Neuronal stem cell (in vitro differentiated cells): ENCODE measurements at regions not wholly inside any gene's neighbourhood (a gene's known extent, or its start where the extent isn't known, plus 50 kb on each side); places are given as distances from the start of the nearest gene placed in this dataset.

ENCODE experiments used
- DNase-seq: peaks from one replicate; pipeline ENCODE4 v3.0.0-alpha.2; 2013; ENCODE audit warnings: low spot score
- H2AFZ ChIP-seq: one replicate; pipeline ENCODE4 v1.6.1; 2013; ENCODE audit warnings: mild to moderate bottlenecking, low read length, inconsistent platforms
- H2AK5ac ChIP-seq: 2 replicates; pipeline ENCODE4 v1.6.1; 2013; ENCODE audit warnings: low read depth, mild to moderate bottlenecking, inconsistent platforms, low read length, moderate library complexity, mixed read lengths
- H2BK120ac ChIP-seq: 2 replicates; pipeline ENCODE4 v1.6.1; 2013; ENCODE audit warnings: low read depth, mild to moderate bottlenecking, inconsistent platforms, low read length, moderate library complexity, mixed read lengths
- H2BK12ac ChIP-seq: one replicate; pipeline ENCODE4 v1.6.1; 2013; ENCODE audit warnings: low read length, inconsistent platforms
- H2BK15ac ChIP-seq: 2 replicates; pipeline ENCODE4 v1.6.1; 2013; ENCODE audit warnings: mild to moderate bottlenecking, low read length, inconsistent platforms, mixed read lengths
- H2BK5ac ChIP-seq: one replicate; pipeline ENCODE4 v1.6.1; 2013; ENCODE audit warnings: inconsistent platforms, mild to moderate bottlenecking, low read length, moderate library complexity
- H3K14ac ChIP-seq: one replicate; pipeline ENCODE4 v1.6.1; 2013; ENCODE audit warnings: low read length, inconsistent platforms
- H3K18ac ChIP-seq: 2 replicates; pipeline ENCODE4 v1.6.1; 2013; ENCODE audit warnings: low read length, inconsistent platforms
- H3K23ac ChIP-seq: 2 replicates; pipeline ENCODE4 v1.6.1; 2013; ENCODE audit warnings: low read depth, mild to moderate bottlenecking, mixed read lengths, low read length, inconsistent platforms; ENCODE audit not compliant: poor library complexity
- H3K27ac ChIP-seq: replicated peaks from 3 replicates; pipeline ENCODE4 v1.5.1; 2013; ENCODE audit warnings: low read length, inconsistent platforms
- H3K27me3 ChIP-seq, 3 experiments: 2 replicates each; pipeline ENCODE4 v1.6.1; 2013; ENCODE audit warnings: low read length in 3 of 3, mild to moderate bottlenecking in 2 of 3, inconsistent platforms in 1 of 3, low read depth in 1 of 3, mixed read lengths in 1 of 3, moderate library complexity in 1 of 3; ENCODE audit not compliant: control insufficient read depth in 3 of 3, insufficient read depth in 3 of 3
- H3K36me3 ChIP-seq, 2 donors: replicated peaks in 1 of 2; 2 replicates each; pipeline ENCODE4 v1.6.1; 2013; ENCODE audit warnings: low read length in 2 of 2; ENCODE audit not compliant: control insufficient read depth in 2 of 2, insufficient read depth in 2 of 2
- H3K4ac ChIP-seq: 2 replicates; pipeline ENCODE4 v1.6.1; 2013; ENCODE audit warnings: inconsistent platforms, mild to moderate bottlenecking, low read length, moderate library complexity
- H3K4me1 ChIP-seq, 2 donors: 1 replicate in 1 of 2; 2 replicates in 1 of 2; pipeline ENCODE4 v1.6.1; 2013; ENCODE audit warnings: low read length in 2 of 2, low read depth in 1 of 2; ENCODE audit not compliant: control insufficient read depth in 2 of 2, insufficient read depth in 1 of 2
- H3K4me2 ChIP-seq: one replicate; pipeline ENCODE4 v1.6.1; 2013; ENCODE audit warnings: mild to moderate bottlenecking, low read length, inconsistent platforms; ENCODE audit not compliant: insufficient read depth, poor library complexity, severe bottlenecking
- H3K4me3 ChIP-seq, 2 donors: 2 replicates each; pipeline ENCODE4 v1.5.1; 2013; ENCODE audit warnings: low read length in 2 of 2, mild to moderate bottlenecking in 2 of 2, inconsistent platforms in 1 of 2, moderate library complexity in 1 of 2
- H3K79me1 ChIP-seq: one replicate; pipeline ENCODE4 v1.6.1; 2013; ENCODE audit warnings: low read depth, mild to moderate bottlenecking, inconsistent platforms, low read length, moderate library complexity
- H3K9ac ChIP-seq: one replicate; pipeline ENCODE4 v1.6.1; 2013; ENCODE audit warnings: mild to moderate bottlenecking, low read depth, low read length, inconsistent platforms; ENCODE audit not compliant: poor library complexity
- H3K9me3 ChIP-seq, 2 donors: replicated peaks in 1 of 2; 2 replicates each; pipeline versions ENCODE3 to v1.6.1; 2013; ENCODE audit warnings: low read length in 2 of 2, mild to moderate bottlenecking in 2 of 2, inconsistent platforms in 1 of 2, low read depth in 1 of 2, mixed read lengths in 1 of 2, moderate library complexity in 1 of 2; ENCODE audit not compliant: control insufficient read depth in 2 of 2, insufficient read depth in 1 of 2
- H4K8ac ChIP-seq: one replicate; pipeline ENCODE4 v1.6.1; 2013; ENCODE audit warnings: low read depth, mild to moderate bottlenecking, inconsistent platforms, low read length, moderate library complexity
- H4K91ac ChIP-seq: one replicate; pipeline ENCODE4 v1.6.1; 2013; ENCODE audit warnings: low read length, low read depth, mild to moderate bottlenecking, inconsistent platforms; ENCODE audit not compliant: poor library complexity
- WGBS, 2 donors: extraction: QIAGEN DNeasy Blood & Tissue Kit; methylation state at CpG; one replicate each; pipeline ENCODE4 v1.1.7; 2013; ENCODE audit warnings: missing lambda C conversion rate in 2 of 2, mixed read lengths in 1 of 2; ENCODE audit not compliant: insufficient read length in 2 of 2, insufficient replicate concordance in 1 of 2; ENCODE audit errors: extremely low coverage in 2 of 2; 5-methylcytosine and 5-hydroxymethylcytosine counted together

DNA sequence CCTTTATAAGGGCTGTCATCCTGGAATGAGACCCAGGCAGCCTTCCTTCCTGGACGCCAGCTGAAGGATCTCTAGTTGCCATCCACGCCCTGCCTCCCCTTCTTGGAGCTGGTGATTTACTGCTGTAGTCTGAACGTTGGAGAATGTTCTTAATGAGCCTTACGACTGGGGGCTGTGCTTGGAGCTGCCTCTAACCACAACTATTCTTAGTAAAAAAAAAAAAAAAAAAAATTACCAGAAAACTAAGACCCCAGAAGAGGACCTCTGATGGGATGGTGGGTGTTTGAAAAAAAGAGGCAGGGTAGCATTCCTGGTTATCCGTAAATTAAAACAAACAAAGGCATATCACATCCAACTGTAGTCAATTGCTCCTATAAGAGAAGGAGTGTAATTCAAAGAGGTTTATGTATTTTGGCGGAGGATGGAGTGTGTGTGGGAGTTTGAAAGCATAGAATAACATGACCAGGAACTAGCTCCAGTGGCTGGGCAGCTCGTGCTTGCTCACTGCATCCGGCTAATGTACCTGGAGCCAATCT is 105.4 kb downstream of the QPCT start:
- Histone ChIP-seq H2BK120ac (no peak overlapping the region), H2BK15ac (no peak overlapping the region), H3K4me2 (no peak overlapping the region), H4K91ac (no peak overlapping the region), H3K4ac (no peak overlapping the region), H3K27ac (no peak overlapping the region), H2BK12ac (no peak overlapping the region), H2AK5ac (no peak overlapping the region), H3K79me1 (no peaks in the 10 kb centered on the region), H3K14ac (no peak overlapping the region), H3K4me1 (no peaks in the 10 kb centered on the region), H3K36me3 (no peaks in the 10 kb centered on the region), H3K9me3 (no peaks in the 10 kb centered on the region), H3K18ac (no peak overlapping the region), H2AFZ (no peak overlapping the region), H2BK5ac (no peak overlapping the region), H3K27me3 (no peaks in the 10 kb centered on the region), H3K4me3 (no peak overlapping the region), H3K23ac (no peak overlapping the region), H3K9ac (no peak overlapping the region), H4K8ac (no peak overlapping the region)
- no peak for DNase-seq
- WGBS, 2 donors: 100% methylated on average over 1 of the region's 8 CpGs; no CpG with 5 or more reads in 1 of the 2 donors

DNA sequence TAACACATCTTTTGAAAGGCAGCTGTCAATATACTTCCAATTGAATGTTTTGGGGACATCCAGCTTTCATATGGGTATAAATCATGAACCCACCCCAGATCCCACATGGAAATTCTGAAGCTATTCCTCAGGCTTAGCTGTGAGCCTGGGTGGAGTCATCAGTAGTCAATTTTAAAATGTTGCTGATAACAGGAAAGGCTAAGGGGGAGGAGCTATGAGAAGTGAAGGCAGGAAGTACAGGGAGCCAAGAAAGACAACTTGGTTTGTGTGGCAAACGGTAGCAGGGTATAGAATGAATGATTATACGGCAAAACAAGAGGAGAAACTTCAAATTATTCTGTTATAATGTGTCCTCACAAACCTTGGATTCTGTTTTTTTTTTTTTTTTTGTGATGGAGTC is 108.6 kb downstream of the QPCT start:
- Histone ChIP-seq H3K4ac (no peak overlapping the region), H3K79me1 (no peaks in the 10 kb centered on the region), H2BK5ac (no peak overlapping the region), H2BK120ac (no peak overlapping the region), H4K8ac (no peak overlapping the region), H2BK15ac (no peak overlapping the region), H3K14ac (no peak overlapping the region), H4K91ac (no peak overlapping the region), H3K4me3 (no peak overlapping the region), H2BK12ac (no peak overlapping the region), H3K27ac (no peak overlapping the region), H3K36me3 (no peaks in the 10 kb centered on the region), H3K9ac (no peak overlapping the region), H2AK5ac (no peak overlapping the region), H3K18ac (no peak overlapping the region), H3K4me2 (no peak overlapping the region), H3K9me3 (no peaks in the 10 kb centered on the region), H3K27me3 (no peaks in the 10 kb centered on the region), H3K23ac (no peak overlapping the region), H2AFZ (no peak overlapping the region), H3K4me1 (no peaks in the 10 kb centered on the region)
- no peak for DNase-seq
- WGBS, 2 donors: no CpG with 5 or more reads among the region's 2 CpGs

DNA sequence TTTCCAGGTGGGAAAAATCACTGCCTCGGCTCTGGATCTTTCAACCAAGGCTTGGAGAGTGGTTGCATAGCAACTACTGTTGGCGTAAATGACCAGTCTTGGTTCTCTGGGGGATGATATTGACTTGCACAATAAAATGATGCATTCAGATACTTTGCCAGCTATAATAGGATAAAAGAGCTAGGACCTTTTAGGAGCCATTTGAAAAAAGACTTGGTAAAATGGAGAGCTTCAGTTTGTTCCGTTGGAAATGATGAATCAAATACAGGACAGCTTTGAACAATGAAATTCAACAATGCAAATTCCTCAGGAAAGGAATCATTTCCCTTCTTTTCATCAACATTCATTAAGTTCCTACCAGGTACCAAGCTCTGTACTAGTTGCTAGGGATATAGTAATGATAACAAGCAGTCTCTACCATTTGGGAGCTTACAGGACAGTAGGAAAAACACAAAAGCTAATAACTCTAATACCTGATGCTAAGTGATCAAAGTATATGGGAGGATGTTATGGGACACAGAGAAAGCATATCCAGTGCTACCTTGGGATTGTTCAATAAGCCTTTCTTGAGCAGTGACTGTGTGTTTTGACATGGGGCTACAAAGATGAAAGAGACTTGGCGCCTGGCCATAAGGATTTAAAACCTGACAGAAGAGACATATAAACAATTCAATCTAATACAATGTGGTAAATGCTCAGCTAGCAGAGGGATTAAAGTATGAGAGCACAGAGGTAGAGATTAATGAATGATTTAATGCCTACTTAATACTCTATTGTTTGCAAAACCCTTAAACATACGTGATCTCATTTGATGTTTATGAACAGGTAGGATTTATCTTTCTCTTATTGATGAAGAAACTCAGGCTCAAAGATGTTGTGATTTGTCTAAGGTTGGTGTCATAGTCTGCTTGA is 110.7 kb downstream of the QPCT start:
- no peak overlapping the region for H3K4me3 ChIP-seq
- no peak overlapping the region for H3K4me2 ChIP-seq
- no peak overlapping the region for H2AFZ ChIP-seq
- H3K9ac ChIP-seq: no peak overlapping the region
- no peaks in the 10 kb centered on the region for H3K36me3 ChIP-seq
- H2BK120ac ChIP-seq: no peak overlapping the region
- no peak overlapping the region for H2AK5ac ChIP-seq
- H3K4ac ChIP-seq: no peak overlapping the region
- no peak overlapping the region for H3K23ac ChIP-seq
- no peak for DNase-seq
- H3K27ac ChIP-seq: no peak overlapping the region
- H2BK15ac ChIP-seq: no peak overlapping the region
- H3K18ac ChIP-seq: no peak overlapping the region
- H2BK12ac ChIP-seq: no peak overlapping the region
- H2BK5ac ChIP-seq: no peak overlapping the region
- WGBS, 2 donors: no CpG with 5 or more reads among the region's 5 CpGs
- no peak overlapping the region for H3K14ac ChIP-seq
- no peaks in the 10 kb centered on the region for H3K79me1 ChIP-seq
- H4K8ac ChIP-seq: no peak overlapping the region
- H3K9me3 ChIP-seq: peaks cover 0 to 2% of the 10 kb centered on the region in 2 donors
- no peaks in the 10 kb centered on the region for H3K27me3 ChIP-seq
- H3K4me1 ChIP-seq: peaks cover 0 to 1% of the 10 kb centered on the region in 2 donors
- H4K91ac ChIP-seq: no peak overlapping the region

DNA sequence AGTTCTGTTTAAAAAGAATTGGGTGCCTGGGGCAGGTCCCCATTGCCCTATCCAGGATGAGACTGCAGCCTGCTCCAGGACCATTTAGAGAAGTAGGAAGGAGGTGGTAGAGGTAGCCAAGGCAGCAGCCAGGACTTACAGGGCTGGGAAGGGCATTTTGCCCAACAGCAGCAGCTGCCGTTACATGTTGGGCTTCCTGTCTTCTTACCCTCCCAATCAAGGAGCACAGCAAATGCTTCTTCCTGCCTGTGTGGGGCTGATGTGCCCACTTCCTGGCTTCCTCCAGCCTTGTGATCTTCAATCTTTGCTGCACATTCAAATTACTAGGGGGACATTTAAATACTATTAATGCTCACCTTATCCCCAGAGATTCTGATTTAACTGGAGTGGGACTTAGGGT is 112.0 kb downstream of the QPCT start:
- H3K14ac ChIP-seq: no peak overlapping the region
- H2BK12ac ChIP-seq: no peak overlapping the region
- no peak overlapping the region for H2AK5ac ChIP-seq
- no peak for DNase-seq
- H2AFZ ChIP-seq: no peak overlapping the region
- no peak overlapping the region for H3K9ac ChIP-seq
- H3K9me3 ChIP-seq: peaks cover 0 to 2% of the 10 kb centered on the region in 2 donors
- H3K36me3 ChIP-seq: no peaks in the 10 kb centered on the region
- peaks cover 0 to 1% of the 10 kb centered on the region in 2 donors for H3K4me1 ChIP-seq
- no peak overlapping the region for H3K4ac ChIP-seq
- no peak overlapping the region for H3K4me3 ChIP-seq
- no peaks in the 10 kb centered on the region for H3K27me3 ChIP-seq
- H2BK120ac ChIP-seq: no peak overlapping the region
- WGBS, 2 donors: no CpG with 5 or more reads among the region's 1 CpG
- H3K27ac ChIP-seq: no peak overlapping the region
- no peak overlapping the region for H4K8ac ChIP-seq
- no peaks in the 10 kb centered on the region for H3K79me1 ChIP-seq
- H3K23ac ChIP-seq: no peak overlapping the region
- H3K4me2 ChIP-seq: no peak overlapping the region
- H4K91ac ChIP-seq: no peak overlapping the region
- no peak overlapping the region for H3K18ac ChIP-seq
- no peak overlapping the region for H2BK5ac ChIP-seq
- no peak overlapping the region for H2BK15ac ChIP-seq
